ENCODE measurements at regions not wholly inside any gene's neighbourhood (a gene's known extent, or its start where the extent isn't known, plus 50 kb on each side); places are given as distances from the start of the nearest gene placed in this dataset.
"Not testable (repeated sequence)": the region's sequence is repeated elsewhere in the genome, so short reads cannot be mapped to it uniquely, and the experiment has no call there.

- DNase-seq (ENCODE audit: low read depth in 4 of 4, low spot score in 1 of 4), result no peak
These were observed 51.0 kb upstream of the PHF24 start for GRCh38 chr9:34907044-34907443.

- peak; percentile 65 to 71 (median 66) for DNase-seq (ENCODE audit: low read depth in 4 of 4, low spot score in 1 of 4)
These were observed 58.4 kb upstream of the PHF24 start for GRCh38 chr9:34899535-34900158.

GRCh38 chr9:34898846-34899245, 59.2 kb upstream of the PHF24 start:
- no peak for DNase-seq (ENCODE audit: low read depth in 4 of 4, low spot score in 1 of 4)

- no peak for DNase-seq (ENCODE audit: low read depth in 4 of 4, low spot score in 1 of 4)
These were observed 62.0 kb upstream of the PHF24 start for GRCh38 chr9:34896112-34896511.

- DNase-seq (ENCODE audit: low read depth in 4 of 4, low spot score in 1 of 4), result no peak
These were observed 65.2 kb upstream of the PHF24 start for GRCh38 chr9:34892886-34893285.

DNA sequence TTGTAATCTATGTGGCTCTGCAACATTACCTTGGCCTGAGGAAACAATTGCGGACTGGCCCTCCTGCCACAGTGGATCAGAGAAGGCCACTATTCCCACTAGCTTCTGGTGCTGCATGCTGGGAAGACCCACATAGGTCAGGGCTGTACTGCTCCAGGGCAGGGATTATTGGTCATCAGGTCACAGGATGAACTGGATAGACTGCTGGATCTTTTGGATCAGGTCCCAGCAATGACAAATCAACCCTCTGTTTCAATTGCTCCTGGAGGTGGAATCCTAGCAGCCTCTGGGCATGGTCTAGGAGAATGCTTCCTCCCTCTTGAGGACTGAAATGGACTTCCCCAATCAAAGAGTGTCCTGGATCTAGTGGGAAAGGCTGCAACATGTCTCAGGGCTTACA, 66.7 kb upstream of the PHF24 start:
- no peak for DNase-seq (ENCODE audit: low read depth in 4 of 4, low spot score in 1 of 4)

DNA sequence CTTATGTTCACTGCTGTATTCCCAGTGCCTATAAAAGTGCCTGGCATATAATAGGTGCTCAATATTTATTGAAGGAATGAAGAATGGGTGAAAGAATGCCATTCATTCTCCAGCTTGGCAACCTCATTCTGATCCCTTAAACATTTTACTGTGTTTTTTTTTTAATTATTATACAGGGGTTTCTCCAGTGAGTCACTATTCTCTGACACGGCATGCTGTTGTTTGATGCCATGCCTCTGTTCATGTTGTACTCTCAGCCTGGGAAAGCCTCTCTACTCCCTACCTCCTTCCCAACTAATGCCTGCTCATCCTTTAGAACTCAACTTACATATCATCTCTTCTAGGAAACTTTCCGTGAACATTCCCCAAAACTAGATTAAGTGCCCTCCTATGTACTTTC, 70.2 kb upstream of the PHF24 start:
- DNase-seq (ENCODE audit: low read depth in 4 of 4, low spot score in 1 of 4), result no peak

DNA sequence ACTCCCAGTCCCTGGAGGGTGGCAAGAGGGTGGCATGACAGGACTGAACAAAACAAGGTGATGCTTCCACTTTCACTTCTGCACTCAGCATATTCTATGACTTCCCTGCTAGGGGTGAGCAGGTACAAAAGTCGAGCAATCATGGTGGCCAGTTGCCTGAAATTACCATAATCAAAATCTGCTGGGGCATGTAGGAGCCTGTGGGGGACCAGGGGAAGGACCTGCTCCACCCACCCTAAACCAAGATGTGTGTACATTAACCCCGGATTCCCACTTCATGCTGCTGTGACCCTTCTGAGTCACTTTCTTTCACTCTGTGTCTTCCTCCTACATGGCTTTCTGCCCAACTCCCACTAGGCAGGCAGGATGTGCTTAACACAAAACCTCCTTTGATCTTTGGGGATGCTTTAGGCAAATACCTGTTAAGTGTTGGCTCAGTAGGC, 73.3 kb upstream of the PHF24 start:
- DNase-seq (ENCODE audit: low read depth in 4 of 4, low spot score in 1 of 4), result peak in 2 of 4 experiments; percentile 7 to 22

GRCh38 chr9:34876096-34876495, 82.0 kb upstream of the PHF24 start:
- no peak for DNase-seq (ENCODE audit: low read depth in 4 of 4, low spot score in 1 of 4)

DNA sequence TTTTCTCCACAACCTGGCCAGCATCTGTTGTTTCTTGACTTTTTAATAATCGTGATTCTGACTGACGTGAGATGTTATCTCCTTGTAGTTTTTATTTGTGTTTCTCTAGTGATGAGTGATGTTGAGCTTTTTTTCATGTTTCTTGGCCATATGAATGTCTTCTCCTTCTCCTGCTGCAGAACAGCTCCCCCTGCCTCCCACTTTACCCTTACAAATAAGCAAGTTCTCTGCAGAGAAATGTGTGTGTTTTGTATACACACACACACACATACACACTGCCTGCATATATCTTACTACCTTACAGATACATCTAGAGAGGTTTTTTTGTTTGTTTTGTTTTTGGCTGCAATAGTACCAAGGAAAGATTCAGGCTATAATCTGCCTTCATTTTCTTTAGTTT, 88.7 kb upstream of the PHF24 start:
- DNase-seq (ENCODE audit: low read depth in 4 of 4, low spot score in 1 of 4), result no peak

DNA sequence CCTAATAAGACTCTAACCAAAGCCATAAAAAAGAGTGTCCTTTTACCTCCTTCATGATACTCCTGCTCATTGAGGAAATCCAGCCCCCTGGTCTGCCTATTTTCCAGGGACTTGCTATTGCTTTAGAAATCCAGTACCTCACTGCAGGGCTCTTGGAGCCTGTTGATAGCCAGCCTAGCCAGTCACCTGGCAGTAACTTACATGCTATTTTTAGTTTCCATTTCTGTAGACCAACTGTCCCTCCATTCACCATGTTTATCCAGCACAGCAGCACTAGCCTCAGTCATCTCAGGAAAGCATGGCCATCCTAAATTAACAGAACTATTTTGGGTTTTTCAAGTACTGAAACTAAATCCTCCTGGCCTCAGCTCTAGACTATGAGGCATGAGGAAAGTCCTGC, 91.5 kb upstream of the PHF24 start:
- DNase-seq (ENCODE audit: low read depth in 4 of 4, low spot score in 1 of 4), result no peak

DNA sequence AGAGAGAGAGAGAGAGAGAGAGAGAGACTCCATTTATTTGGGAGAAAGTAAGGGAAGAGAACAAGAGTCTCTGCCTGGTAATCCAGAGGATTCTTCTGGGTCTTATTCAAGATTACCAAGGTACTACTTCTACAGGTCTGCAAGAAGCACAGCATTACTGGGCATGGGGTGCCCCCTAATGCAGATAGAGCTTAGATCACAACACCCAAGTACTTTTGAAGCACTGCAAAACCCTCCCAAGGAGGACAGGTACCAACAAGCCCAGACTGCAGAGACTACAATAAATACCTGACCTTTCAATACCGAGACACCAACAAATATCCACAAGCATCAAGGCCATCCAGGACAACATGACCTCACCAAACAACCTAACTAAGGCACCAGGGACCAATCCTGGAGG, 94.7 kb upstream of the PHF24 start:
- no peak for DNase-seq (ENCODE audit: low read depth in 4 of 4, low spot score in 1 of 4)

DNA sequence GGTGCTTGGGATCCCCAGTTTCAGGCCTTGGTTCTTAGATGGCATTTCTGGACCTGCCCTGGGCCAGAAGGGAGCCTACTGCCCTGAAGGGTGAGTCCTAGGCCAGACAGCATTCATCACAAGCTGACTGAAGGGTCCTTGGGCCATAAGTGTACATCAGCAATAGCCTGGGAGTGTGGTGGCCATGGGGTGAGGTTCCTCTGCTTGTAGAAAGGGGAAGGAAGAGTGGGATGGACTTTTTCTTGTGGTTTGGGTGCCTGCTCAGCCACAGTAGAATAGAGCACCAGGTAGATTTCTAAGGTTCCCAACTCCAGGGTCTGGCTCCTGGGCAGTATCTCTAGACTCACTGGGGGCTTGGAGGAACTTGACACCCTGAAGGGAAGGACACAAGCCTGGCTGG, 95.2 kb upstream of the PHF24 start:
- DNase-seq (ENCODE audit: low read depth in 4 of 4, low spot score in 1 of 4), result no peak

GRCh38 chr9:34862043-34862442, 96.0 kb upstream of the PHF24 start:
- DNase-seq (ENCODE audit: low read depth in 4 of 4, low spot score in 1 of 4), result no peak

GRCh38 chr9:34855016-34855415, 103.1 kb upstream of the PHF24 start:
- DNase-seq (ENCODE audit: low read depth in 4 of 4, low spot score in 1 of 4), result not testable (repeated sequence)

GRCh38 chr9:34830068-34830467, 120.1 kb upstream of the CCL21 start:
- no peak for DNase-seq (ENCODE audit: low read depth in 4 of 4, low spot score in 1 of 4)

GRCh38 chr9:34826999-34827538, 117.1 kb upstream of the CCL21 start:
- DNase-seq (ENCODE audit: low read depth in 4 of 4, low spot score in 1 of 4), result no peak

- DNase-seq (ENCODE audit: low read depth in 4 of 4, low spot score in 1 of 4), result no peak
These were observed 115.8 kb upstream of the CCL21 start for GRCh38 chr9:34825775-34826174.

DNA sequence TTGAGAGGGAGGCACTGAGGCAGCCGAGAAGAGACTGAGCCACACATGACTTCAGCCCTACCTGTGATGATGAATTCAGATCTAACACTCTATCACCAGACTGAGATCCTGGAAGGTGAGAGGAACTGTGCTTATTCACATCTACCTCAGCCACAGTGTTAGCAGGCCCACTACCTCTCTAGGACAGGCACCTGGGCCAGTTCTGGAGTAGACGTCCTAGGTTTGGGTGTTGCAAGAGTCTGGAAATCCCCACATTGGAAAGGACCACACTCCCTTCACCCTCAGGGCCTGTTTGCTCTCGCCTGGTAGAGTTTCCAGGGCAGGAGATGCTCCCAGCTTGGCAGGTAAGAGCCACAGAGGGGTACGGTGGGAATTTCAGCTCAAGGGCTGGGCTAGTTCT, 113.8 kb upstream of the CCL21 start:
- DNase-seq (ENCODE audit: low read depth in 4 of 4, low spot score in 1 of 4), result no peak

GRCh38 chr9:34810187-34810524, 100.2 kb upstream of the CCL21 start:
- no peak for DNase-seq (ENCODE audit: low read depth in 4 of 4, low spot score in 1 of 4)

GRCh38 chr9:34809504-34810186, 99.7 kb upstream of the CCL21 start:
- DNase-seq (ENCODE audit: low read depth in 4 of 4, low spot score in 1 of 4), result no peak

GRCh38 chr9:34802916-34803315, 93.0 kb upstream of the CCL21 start:
- DNase-seq (ENCODE audit: low read depth in 4 of 4, low spot score in 1 of 4), result no peak

- no peak for DNase-seq (ENCODE audit: low read depth in 4 of 4, low spot score in 1 of 4)
These were observed 87.4 kb upstream of the CCL21 start for GRCh38 chr9:34797367-34797766.
